Neural progenitor cell (in vitro differentiated cells): ENCODE measurements at regions not wholly inside any gene's neighbourhood (a gene's known extent, or its start where the extent isn't known, plus 50 kb on each side); places are given as distances from the start of the nearest gene placed in this dataset.
A peak's percentile ranks its signal among the peaks of the same experiment; 100 is the strongest.

Source experiments
- DNase-seq: peaks from one replicate; pipeline ENCODE4 v3.0.0-alpha.2; 2016; ENCODE audit warnings: low spot score
- H2AFZ ChIP-seq: fragments of 200-600 bp; sonication (generic); replicated peaks from 2 replicates; pipeline ENCODE4 v1.6.1; 2016; ENCODE audit warnings: antibody characterized with exemption
- H3F3A ChIP-seq: fragments of 200-600 bp; sonication (generic); 2 replicates; pipeline ENCODE4 v1.6.1; 2016; ENCODE audit warnings: antibody characterized with exemption, low read depth
- H3K27ac ChIP-seq: fragments of 200-600 bp; sonication (generic); 2 replicates; pipeline ENCODE4 v1.5.1; 2016; ENCODE audit warnings: mild to moderate bottlenecking
- H3K27me3 ChIP-seq: fragments of 200-600 bp; sonication (generic); 2 replicates; pipeline ENCODE4 v1.6.1; 2016; ENCODE audit warnings: mild to moderate bottlenecking, moderate library complexity
- H3K36me3 ChIP-seq: fragments of 200-600 bp; sonication (generic); 2 replicates; pipeline ENCODE4 v1.5.1; 2016
- H3K4me1 ChIP-seq: fragments of 200-600 bp; sonication (generic); 2 replicates; pipeline ENCODE4 v1.6.1; 2016; ENCODE audit warnings: mixed run types
- H3K4me2 ChIP-seq: fragments of 200-600 bp; sonication (generic); 2 replicates; pipeline ENCODE4 v1.6.1; 2016
- H3K4me3 ChIP-seq: fragments of 200-600 bp; sonication (generic); 2 replicates; pipeline ENCODE4 v1.5.1; 2016
- H3K79me2 ChIP-seq: fragments of 200-600 bp; sonication (generic); 2 replicates; pipeline ENCODE4 v1.6.1; 2016; ENCODE audit warnings: low read depth
- H3K9ac ChIP-seq: fragments of 200-600 bp; sonication (generic); 2 replicates; pipeline ENCODE4 v1.6.1; 2016
- H3K9me3 ChIP-seq: fragments of 200-600 bp; sonication (generic); 2 replicates; pipeline ENCODE4 v1.5.1; 2016; ENCODE audit warnings: low read depth
- H4K20me1 ChIP-seq: fragments of 200-600 bp; sonication (generic); 2 replicates; pipeline ENCODE4 v1.6.1; 2016; ENCODE audit warnings: low read depth
- H3K27ac Mint-ChIP-seq: 3 replicates; pipeline ENCODE4 v1.8.0; 2021; ENCODE audit warnings: mixed read lengths
- H3K27me3 Mint-ChIP-seq: 2 replicates; pipeline ENCODE4 v1.8.0; 2022; ENCODE audit warnings: low read depth, mild to moderate bottlenecking, inconsistent platforms, moderate library complexity, mixed read lengths; ENCODE audit not compliant: insufficient read depth
- H3K36me3 Mint-ChIP-seq: 3 replicates; pipeline ENCODE4 v1.8.0; 2021; ENCODE audit warnings: mixed read lengths
- H3K4me1 Mint-ChIP-seq: 3 replicates; pipeline ENCODE4 v1.8.0; 2021; ENCODE audit warnings: mixed read lengths
- H3K4me3 Mint-ChIP-seq: 3 replicates; pipeline ENCODE4 v1.8.0; 2021; ENCODE audit warnings: mild to moderate bottlenecking, moderate library complexity, mixed read lengths
- H3K9me3 Mint-ChIP-seq: 3 replicates; pipeline ENCODE4 v1.8.0; 2020; ENCODE audit warnings: mixed read lengths
- EZH2 ChIP-seq: fragments of 200-600 bp; sonication (generic); IDR thresholded peaks from 2 replicates; pipeline ENCODE4 v1.6.1; 2017; ENCODE audit warnings: antibody characterized with exemption, mild to moderate bottlenecking, moderate library complexity
- EZH2phosphoT487 ChIP-seq: fragments of 200-600 bp; sonication (generic); IDR thresholded peaks from 2 replicates; pipeline ENCODE4 v1.6.1; 2017; ENCODE audit warnings: antibody characterized with exemption
- TF ChIP-seq, protein P1 (sequence below): fragments of 200-600 bp; sonication (generic); IDR thresholded peaks from 2 replicates; pipeline ENCODE4 v1.5.1; 2017; ENCODE audit warnings: antibody characterized with exemption, mild to moderate bottlenecking

GRCh38 chr15:66851311-66852063 is 149.5 kb downstream of the SMAD6 start:
- Histone ChIP-seq H3K4me2 (no peak overlapping the region), H2AFZ (no peak overlapping the region), H4K20me1 (no peaks in the 10 kb centered on the region), H3K27me3 (peaks cover 18% of the 10 kb centered on the region), H3F3A (no peaks in the 10 kb centered on the region), H3K27ac (no peak overlapping the region), H3K9me3 (no peaks in the 10 kb centered on the region), H3K9ac (no peak overlapping the region), H3K4me1 (no peaks in the 10 kb centered on the region), H3K79me2 (no peaks in the 10 kb centered on the region), H3K36me3 (no peaks in the 10 kb centered on the region), H3K4me3 (no peak overlapping the region)
- Mint-ChIP-seq H3K4me3 (no peak overlapping the region), H3K4me1 (peaks cover 19% of the 10 kb centered on the region), H3K27ac (peak overlapping the region; percentile 78), H3K36me3 (no peaks in the 10 kb centered on the region), H3K9me3 (no peaks in the 10 kb centered on the region), H3K27me3 (peaks cover 8% of the 10 kb centered on the region)
- TF ChIP-seq, protein P1, sequence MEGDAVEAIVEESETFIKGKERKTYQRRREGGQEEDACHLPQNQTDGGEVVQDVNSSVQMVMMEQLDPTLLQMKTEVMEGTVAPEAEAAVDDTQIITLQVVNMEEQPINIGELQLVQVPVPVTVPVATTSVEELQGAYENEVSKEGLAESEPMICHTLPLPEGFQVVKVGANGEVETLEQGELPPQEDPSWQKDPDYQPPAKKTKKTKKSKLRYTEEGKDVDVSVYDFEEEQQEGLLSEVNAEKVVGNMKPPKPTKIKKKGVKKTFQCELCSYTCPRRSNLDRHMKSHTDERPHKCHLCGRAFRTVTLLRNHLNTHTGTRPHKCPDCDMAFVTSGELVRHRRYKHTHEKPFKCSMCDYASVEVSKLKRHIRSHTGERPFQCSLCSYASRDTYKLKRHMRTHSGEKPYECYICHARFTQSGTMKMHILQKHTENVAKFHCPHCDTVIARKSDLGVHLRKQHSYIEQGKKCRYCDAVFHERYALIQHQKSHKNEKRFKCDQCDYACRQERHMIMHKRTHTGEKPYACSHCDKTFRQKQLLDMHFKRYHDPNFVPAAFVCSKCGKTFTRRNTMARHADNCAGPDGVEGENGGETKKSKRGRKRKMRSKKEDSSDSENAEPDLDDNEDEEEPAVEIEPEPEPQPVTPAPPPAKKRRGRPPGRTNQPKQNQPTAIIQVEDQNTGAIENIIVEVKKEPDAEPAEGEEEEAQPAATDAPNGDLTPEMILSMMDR, result peak; percentile 93
- TF ChIP-seq EZH2phosphoT487 (no peak), EZH2 (no peak)
- peak; percentile 89 for DNase-seq

- Histone ChIP-seq H4K20me1 (no peaks in the 10 kb centered on the region), H3K27ac (no peak overlapping the region), H3K4me2 (no peak overlapping the region), H2AFZ (no peak overlapping the region), H3K79me2 (no peaks in the 10 kb centered on the region), H3K4me1 (no peaks in the 10 kb centered on the region), H3K36me3 (no peaks in the 10 kb centered on the region), H3K27me3 (peaks cover 18% of the 10 kb centered on the region), H3K9me3 (no peaks in the 10 kb centered on the region), H3F3A (no peaks in the 10 kb centered on the region), H3K4me3 (no peak overlapping the region), H3K9ac (no peak overlapping the region)
- H3K9me3 Mint-ChIP-seq, result no peaks in the 10 kb centered on the region
- TF ChIP-seq EZH2phosphoT487 (no peak), EZH2 (no peak)
- TF ChIP-seq, protein P1, result no peak
- H3K27me3 Mint-ChIP-seq, result peaks cover 8% of the 10 kb centered on the region
- H3K4me3 Mint-ChIP-seq, result no peak overlapping the region
- no peak for DNase-seq
- H3K27ac Mint-ChIP-seq, result peak overlapping the region; percentile 78
- peaks cover 19% of the 10 kb centered on the region for H3K4me1 Mint-ChIP-seq
- H3K36me3 Mint-ChIP-seq, result no peaks in the 10 kb centered on the region
Measured at GRCh38 chr15:66852064-66852905, 150.2 kb downstream of the SMAD6 start.

DNA sequence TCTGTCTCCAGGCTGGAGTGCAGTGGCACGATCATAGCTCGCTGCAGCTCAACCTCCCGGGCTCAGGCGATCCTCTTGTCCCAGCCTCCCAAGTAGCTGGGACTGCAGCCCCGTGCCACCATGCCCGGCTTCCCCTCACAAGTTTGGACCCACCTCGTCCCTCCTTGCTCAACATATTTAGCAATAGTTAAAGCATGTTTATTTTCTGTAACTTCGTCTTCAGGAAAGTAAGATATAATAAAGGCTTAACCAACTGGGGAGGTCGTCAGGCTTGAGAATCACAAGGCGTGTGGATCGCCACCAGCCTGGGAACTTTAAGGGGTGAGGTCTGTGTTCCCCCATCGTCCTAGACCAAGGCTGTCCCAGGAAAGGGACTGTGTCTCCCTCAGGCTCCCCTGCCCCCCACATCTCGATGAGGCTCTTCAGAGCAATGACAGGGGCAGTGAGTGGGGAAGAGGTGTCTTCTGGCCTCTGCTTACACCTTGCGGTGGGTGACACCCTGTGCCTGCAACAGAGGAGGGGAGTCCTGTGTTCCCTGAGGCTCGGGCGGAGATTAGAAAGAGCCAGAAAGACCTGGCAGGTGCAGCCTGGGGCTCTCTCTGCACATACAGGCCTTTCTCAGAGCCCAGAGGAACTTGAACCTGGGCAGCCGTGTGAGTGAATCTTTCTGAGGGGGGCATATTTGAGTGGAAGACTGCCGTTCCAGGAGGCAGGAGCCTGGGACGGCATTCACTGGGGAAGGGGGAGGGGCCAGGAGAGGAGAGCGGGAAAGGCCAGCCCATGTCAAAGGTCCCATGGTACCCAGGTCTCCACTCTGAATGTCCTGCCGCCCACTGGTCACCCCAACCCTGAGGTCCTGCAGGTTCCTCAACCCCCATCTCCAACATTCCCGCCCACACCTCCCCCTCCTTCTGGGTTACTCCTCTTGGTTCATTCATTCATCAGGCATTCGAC is 152.3 kb downstream of the SMAD6 start:
- Histone ChIP-seq H3K4me3 (no peak overlapping the region), H3F3A (no peaks in the 10 kb centered on the region), H2AFZ (no peak overlapping the region), H3K9me3 (no peaks in the 10 kb centered on the region), H3K4me1 (no peaks in the 10 kb centered on the region), H3K79me2 (no peaks in the 10 kb centered on the region), H3K27me3 (peaks cover 18% of the 10 kb centered on the region), H3K36me3 (no peaks in the 10 kb centered on the region), H4K20me1 (no peaks in the 10 kb centered on the region), H3K27ac (no peak overlapping the region), H3K9ac (no peak overlapping the region), H3K4me2 (no peak overlapping the region)
- Mint-ChIP-seq H3K27ac (no peak overlapping the region), H3K36me3 (no peaks in the 10 kb centered on the region), H3K4me1 (peaks cover 19% of the 10 kb centered on the region), H3K4me3 (peak overlapping the region; percentile 50), H3K9me3 (no peaks in the 10 kb centered on the region), H3K27me3 (peaks cover 8% of the 10 kb centered on the region)
- TF ChIP-seq EZH2 (no peak), EZH2phosphoT487 (no peak)
- TF ChIP-seq, protein P1, result no peak
- DNase-seq, result no peak
